NCI-H146 treated with DMSO at 0.1 percent for 48 hours (cell line): ENCODE measurements at regions not wholly inside any gene's neighbourhood (a gene's known extent, or its start where the extent isn't known, plus 50 kb on each side); places are given as distances from the start of the nearest gene placed in this dataset.
"Not testable (repeated sequence)": the region's sequence is repeated elsewhere in the genome, so short reads cannot be mapped to it uniquely, and the experiment has no call there.

ENCODE experiments used
- DNase-seq: peaks from one replicate; lab custom pipeline; 2025; ENCODE audit not compliant: unreplicated experiment; lab: John Stamatoyannopoulos, UW

GRCh38 chrX:40998123-40998522, 87.1 kb upstream of the USP9X start:
- no peak for DNase-seq

GRCh38 chrX:41001327-41001726, 83.9 kb upstream of the USP9X start:
- no peak for DNase-seq

GRCh38 chrX:41002026-41002425, 83.2 kb upstream of the USP9X start:
- DNase-seq = no peak

DNA sequence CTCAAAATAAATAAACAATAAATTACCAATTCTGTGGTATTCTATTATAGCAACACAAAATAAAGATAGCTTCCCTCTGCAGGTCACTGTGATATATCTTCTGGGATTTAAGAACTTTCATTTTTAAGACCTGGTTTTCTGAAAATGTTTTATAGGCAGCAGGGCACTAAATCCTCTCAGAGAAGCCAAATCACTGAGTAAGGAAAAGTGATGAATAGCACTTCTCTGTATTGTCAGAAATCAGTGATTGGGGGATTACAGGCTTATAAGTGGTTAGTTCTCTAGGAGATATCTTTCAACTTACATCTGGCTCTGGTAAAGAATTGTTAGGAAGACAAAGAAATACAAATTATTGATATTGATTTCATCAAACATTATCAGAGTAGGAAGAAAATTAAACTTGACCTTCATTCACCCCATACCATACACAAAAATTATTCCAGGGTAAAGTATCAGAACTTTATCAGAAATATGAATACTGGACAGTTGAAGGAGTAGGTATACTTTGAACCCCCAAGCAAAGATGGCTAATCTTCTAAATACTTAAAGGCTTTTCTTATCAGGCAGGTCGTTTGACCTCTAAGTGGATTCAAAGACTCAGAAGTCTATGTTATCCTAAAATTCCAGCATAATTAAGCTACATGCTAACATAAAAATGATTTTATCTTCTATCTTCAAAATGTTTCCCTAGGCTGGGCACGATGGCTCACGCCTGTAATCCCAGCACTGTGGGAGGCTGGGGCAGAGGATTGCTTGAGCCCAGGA, 81.6 kb upstream of the USP9X start:
- DNase-seq = no peak

DNA sequence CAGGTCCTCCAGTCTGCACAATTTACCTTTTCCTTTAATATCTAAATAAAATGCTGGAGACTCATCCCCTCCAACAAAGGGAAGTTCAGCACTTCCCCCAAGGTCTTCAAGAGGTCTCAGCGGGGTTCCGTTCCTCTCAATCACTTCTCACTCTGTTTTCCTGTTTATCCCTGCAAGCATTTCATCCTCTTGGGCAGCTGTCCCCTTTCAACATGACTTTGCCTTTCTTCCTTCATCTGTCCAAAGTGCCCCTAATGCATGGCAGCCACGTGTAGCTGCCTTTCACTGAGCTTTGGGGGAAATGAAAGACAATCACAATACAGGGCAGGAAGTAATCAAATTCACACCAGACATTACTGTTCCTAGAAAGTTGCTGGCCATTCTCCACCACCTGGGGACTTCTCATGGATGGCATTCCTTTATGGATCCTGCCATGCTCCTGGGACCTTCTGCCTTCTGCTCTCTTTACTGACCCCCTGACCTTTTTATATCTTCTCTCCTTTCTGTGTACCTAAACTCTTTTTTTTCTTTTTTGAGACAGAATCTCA, 79.7 kb upstream of the USP9X start:
- no peak for DNase-seq

DNA sequence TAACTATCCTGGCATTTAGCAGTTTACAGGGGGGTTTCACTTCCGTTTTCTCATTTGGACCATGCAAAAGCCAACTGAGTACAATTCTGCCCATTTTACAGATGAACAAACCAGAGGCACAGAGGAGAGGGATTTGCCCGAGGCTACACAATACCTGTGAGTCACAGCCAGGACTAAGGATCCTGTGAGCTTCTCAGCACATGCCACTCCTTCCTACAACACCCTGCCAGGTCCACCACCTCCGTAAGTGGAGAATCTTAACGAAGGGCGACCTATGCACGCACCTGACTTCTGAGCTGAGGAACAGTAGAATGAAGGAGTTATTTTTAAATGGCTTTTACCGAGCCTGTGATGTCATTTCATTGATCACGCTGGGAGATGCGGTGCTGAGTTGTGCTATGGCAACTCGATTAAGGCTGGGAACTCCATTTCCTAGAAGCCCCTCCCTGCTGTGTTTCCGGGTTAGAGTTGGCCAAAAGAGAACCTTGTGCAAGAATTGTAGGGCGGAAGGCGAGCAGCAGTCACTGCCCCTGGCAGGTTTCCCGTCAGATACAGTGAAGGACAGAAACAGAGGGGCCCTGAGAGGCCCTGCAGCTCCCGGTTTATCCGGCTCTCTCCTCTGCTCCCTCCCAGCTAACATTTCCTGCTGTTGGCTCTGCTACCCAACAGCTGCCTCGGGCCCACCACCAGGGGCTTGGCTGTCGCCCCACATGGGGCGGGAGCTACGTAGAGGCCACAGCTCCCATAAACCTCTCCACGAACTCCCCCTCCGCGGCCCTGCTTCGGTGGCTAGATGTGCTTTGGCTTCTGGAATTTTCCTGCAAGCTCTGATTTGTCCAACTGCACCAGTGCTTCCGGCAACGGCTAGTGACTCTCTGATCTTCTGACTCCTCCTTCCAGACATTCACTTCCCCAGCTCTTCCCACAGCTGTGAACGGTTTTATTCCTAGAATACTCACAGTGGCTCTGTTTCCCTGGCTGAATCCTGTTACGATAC, 75.1 kb upstream of the USP9X start:
- DNase-seq = no peak

DNA sequence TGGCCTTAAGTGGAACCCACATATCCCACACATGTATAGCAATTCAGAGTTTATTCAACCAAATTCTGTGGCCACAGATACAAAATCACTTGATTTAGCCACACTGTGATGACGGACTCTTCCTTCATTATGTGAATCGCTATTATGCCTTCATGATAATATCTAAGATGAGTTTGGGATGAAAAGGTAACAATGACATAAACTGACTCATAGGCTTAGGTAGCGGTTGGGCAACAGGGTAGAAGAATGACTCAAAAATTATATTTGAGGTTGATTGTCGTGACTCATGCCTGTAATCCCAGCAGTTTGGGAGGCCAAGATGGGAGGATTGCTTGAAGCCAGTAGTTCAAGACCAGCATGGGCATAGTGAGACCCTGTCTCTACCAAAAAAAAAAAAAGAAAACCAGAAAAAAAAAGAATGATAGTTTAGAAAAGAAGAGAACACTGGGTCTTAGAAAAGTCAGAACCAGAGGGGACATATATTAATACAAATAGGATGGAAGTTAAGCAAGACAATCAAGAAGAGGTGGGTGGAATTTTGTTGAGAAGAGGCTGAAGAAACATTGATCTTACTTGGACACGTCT, 70.4 kb upstream of the USP9X start:
- DNase-seq = no peak

GRCh38 chrX:41017785-41018184, 67.5 kb upstream of the USP9X start:
- not testable (repeated sequence) for DNase-seq

DNA sequence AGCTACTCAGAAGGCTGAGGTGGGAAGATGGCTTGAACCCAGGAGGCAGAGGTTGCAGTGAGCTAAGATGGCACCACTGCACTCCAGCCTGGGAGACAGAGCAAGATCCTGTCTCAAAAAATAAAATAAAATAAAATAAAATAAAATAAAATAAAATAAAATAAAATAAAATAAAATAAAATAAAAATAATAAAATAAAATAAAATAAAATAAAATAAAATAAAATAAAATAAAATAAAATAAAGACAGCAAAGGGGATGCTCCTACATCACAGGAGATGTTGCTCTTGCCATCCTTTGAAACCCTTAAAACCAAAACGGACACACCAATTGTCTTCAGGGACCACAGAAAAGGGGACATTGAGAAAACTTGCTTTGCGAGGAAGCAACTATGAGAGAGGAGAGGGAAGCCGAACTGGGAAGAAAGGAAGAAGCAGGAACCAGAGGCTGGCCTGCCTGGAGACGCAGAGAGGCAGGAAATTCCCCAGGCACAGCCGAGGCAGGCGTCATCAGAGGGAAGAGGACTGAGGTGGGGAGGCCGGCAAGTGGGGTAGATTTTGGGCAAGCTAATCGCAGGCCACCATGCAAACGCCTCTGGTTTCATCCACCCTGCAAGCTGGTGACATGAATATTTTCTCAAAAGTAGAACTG, 66.7 kb upstream of the USP9X start:
- DNase-seq = not testable (repeated sequence)

GRCh38 chrX:41019041-41019392, 66.2 kb upstream of the USP9X start:
- no peak for DNase-seq

GRCh38 chrX:41022566-41022965, 62.7 kb upstream of the USP9X start:
- no peak for DNase-seq

DNA sequence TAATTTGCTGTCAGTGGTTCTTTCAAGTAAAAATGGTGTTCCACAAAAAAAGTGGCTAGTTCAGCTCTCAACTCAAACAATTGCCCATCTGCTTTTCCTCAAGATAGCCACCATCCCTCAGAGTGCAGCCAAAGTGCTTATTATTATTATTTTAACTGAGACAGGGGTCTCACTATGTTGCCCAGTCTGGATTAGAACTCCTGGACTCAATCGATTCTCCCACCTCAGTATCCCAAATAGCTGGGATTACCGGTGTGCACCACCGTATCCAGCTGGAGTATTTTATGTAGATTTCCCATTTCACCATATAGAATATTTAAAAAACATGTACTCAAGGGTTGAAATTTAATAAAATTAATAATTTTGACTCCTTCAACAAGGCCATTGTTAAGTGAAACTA, 62.1 kb upstream of the USP9X start:
- no peak for DNase-seq

DNA sequence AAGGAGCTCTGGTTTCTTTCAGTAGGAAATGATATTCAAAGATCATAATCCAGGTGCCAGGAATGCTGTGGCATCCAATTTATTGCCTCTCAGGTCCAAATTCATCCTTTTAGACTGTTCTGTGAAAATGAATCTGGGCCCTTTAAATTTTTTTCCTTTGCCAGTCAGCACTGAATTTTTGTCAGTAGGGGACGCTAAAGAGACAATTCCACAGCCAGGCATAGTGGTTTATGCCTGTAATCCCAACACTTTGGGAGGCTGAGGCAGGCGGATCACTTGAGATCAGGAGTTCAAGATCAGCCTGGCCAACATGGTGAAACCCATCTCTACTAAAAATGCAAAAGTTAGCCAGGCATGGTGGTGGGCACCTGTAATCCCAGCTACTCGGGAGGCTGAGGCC, 60.9 kb upstream of the USP9X start:
- DNase-seq = not testable (repeated sequence)

GRCh38 chrX:41024755-41025154, 60.5 kb upstream of the USP9X start:
- no peak for DNase-seq

DNA sequence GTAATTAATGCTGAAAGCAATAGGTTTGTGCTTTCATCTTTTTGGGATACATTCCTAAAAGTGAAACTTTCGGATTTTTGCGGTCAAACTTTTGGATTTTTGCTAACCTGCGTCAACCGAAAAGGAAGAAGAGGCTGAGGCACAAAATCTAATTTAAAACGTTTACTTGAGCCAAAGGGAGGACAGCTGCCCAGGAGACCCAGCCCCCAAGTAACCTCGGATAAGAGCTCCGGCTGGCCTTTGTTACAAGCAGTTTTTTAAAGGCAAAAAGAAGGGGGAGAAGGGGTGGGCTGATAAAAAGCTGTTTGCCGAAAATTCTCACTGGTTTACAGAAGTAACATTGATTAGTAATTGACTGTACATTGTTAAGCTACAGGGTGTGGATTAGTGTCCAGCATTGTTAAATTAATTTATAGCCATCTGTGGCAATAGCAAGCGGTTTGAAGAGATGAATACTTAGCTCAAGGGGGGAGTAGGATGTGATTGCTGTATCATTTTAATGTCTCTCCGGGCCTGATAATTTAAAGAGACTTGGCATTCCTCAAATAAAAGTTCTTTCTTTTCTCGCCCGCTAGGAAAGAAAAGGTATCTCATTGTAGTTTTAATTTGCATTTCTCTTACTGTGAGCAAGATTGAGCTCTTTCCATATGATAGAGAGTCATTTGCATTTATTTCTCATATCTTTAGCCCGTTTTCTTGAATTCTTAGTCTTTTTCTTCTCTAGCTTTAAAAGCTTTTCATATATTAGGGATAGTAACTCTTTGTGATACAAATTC, 59.1 kb upstream of the USP9X start:
- no peak for DNase-seq

DNA sequence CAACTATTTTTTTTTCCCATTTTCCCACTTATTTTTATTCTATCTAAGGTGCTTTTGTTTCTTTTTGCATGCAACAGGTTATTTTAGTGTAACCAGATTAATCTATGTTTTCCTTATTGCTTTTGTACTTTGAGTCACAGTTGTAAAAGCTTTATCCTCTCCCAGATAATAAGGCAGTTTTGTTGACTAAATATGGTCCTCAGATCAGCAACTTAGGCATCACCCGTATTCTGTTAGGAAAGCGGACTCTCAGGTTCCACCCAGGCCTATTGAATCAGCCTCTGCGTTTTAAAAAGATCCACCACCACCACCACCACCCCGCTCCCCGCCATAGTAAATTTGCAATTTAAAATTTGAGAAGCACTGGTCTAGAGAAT, 58.6 kb upstream of the USP9X start:
- no peak for DNase-seq

- no peak for DNase-seq
Observed at GRCh38 chrX:41029332-41029731, 55.9 kb upstream of the USP9X start.

- DNase-seq = no peak
Observed at GRCh38 chrX:41031256-41031967, 53.8 kb upstream of the USP9X start.

- DNase-seq = no peak
Observed at GRCh38 chrX:41033299-41033698, 51.9 kb upstream of the USP9X start.

- not testable (repeated sequence) for DNase-seq
Observed at GRCh38 chrX:41034902-41035301, 50.3 kb upstream of the USP9X start.
